WI38 (cell line): ENCODE measurements at regions not wholly inside any gene's neighbourhood (a gene's known extent, or its start where the extent isn't known, plus 50 kb on each side); places are given as distances from the start of the nearest gene placed in this dataset.
"Not testable (repeated sequence)": the region's sequence is repeated elsewhere in the genome, so short reads cannot be mapped to it uniquely, and the experiment has no call there.

Experiments used
- H3K4me3 ChIP-seq: 2 replicates; pipeline ENCODE4 v1.5.1; 2011; ENCODE audit warnings: low read depth, mild to moderate bottlenecking, control low read depth, low read length
- CTCF ChIP-seq: IDR thresholded peaks from 2 replicates; pipeline ENCODE4 v1.5.1; 2012; ENCODE audit warnings: low read depth, mild to moderate bottlenecking, control low read depth, low read length

GRCh38 chr9:65458992-65459391 is 174.0 kb upstream of the FOXD4L5 start:
- no peak for TF ChIP-seq CTCF

DNA sequence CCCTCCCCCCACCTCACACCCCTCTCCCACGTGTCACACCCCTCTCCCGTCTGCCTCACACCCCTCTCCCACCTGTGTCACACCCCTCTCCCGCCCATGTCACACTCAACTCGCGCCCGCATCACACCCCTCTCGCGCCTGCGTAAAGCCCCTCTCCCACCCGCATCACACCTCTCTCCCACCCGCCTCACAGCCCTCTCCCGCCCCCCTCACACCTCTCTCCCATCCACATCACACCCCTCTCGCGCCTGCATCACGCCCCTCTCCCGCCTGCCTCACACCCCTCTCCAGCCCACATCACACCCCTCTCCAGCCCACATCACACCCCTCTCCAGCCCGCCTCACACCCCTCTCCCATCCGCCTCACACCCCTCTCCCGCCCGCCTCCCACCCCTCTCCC is 173.5 kb upstream of the FOXD4L5 start:
- H3K4me3 ChIP-seq: no peak overlapping the region
- no peak for TF ChIP-seq CTCF

More at GRCh38 chr9:65458992-65459391, 174.0 kb upstream of the FOXD4L5 start:
- H3K4me3 ChIP-seq: no peak overlapping the region

- not testable (repeated sequence) for H3K4me3 ChIP-seq
Observed at GRCh38 chr9:65456991-65457390, 172.0 kb upstream of the FOXD4L5 start.

DNA sequence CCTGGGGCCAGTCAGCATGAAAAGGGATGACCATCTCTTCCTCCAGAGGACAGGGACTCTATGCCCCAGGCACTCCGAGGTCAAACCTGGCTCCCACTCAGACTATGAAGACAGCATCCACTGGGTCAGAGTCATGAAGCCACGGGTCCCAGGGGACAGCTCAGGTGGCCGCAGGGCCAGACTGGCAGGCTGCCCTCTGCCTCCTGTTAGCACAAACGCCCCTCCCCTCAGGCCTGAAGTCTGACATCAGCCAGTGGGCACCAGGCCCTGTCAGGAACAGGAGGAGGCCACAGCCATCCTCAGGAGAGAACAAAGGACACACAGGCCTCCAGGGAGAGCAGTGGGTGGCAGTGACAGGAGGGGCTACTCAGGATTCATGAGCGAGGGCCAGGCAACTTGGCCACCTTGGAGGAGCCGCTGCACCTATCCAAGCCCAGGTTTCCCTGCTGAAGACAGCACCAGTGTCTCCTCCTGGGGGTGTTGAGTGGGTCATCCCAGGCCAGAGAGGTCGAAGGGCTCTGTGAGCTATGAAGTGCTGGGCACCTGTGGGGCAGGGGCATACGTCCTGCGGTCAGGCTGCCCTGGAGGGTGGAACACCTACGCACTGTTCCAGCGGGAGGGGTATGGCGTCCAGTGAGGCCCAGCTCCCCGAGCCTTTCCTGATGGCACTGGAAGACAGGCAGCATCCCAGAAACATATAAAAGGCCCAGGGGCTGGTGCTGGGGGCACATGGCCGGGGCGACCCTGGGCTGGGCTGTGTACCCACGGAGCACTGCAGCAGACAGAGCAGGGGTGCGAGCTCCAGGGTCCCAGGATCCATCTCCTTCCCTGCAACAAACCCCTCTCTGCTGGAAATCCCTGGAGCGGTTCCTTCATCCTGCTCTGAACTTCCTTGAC is 171.0 kb upstream of the FOXD4L5 start:
- H3K4me3 ChIP-seq: not testable (repeated sequence)

DNA sequence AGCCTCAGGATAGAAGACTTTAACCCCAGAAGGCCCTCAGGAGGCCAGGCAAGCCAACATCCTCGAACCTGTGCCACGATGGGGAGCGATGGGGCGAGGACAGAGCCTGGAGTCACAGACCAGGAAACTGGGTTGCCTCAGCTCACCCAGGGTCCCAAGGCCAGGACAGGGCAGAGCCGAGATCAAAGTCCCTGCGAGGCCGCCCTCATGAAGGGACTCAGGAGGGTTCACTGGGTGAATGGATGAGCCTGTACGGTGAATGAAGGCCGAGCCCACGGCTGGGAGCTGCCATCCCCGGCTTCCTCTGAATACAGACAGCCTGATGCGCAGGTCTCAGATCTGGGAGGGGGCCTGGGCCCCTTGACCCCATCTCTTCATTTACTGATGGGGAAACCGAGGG is 170.1 kb upstream of the FOXD4L5 start:
- H3K4me3 ChIP-seq: not testable (repeated sequence)

DNA sequence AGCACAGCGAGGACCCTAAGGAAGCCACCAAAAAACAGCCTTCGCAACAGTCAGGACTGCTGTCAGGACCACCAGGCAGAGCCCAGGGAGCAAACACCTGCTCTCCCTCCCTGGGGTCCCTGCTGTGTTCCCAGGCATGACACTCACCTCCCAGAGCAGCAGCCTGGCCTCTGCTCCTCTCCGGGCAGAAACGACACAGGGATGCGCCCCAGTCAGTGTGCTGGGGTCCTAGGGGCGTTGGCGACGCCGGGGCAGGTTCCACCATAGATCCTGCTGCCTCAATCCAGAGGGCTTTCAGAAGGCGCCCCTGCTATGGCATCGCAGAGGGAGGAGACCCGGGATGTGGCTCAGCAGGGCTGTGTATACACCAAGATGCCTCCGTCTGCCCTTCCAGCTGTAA is 169.7 kb upstream of the FOXD4L5 start:
- not testable (repeated sequence) for H3K4me3 ChIP-seq

DNA sequence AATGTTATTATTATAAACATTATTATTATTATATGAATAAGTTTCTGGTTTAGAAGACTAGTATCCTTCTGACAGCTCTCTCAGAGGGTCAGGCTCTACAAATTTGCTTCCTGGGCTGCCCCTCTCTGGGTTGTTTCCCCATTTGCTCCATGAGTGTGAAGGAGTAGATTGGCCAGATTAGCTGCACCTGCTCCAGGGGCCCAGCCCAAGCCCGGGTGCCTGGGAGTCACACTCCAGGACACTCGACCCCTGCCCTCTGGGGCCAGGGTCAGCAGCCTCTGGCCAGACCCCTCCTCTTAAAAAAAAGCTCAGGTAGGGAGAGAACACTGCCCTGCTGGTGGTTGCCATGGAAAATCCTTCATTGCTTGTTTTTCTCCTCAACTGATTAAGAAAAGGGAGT is 169.0 kb upstream of the FOXD4L5 start:
- not testable (repeated sequence) for H3K4me3 ChIP-seq

GRCh38 chr9:65449886-65450610 is 165.0 kb upstream of the FOXD4L5 start:
- not testable (repeated sequence) for H3K4me3 ChIP-seq

DNA sequence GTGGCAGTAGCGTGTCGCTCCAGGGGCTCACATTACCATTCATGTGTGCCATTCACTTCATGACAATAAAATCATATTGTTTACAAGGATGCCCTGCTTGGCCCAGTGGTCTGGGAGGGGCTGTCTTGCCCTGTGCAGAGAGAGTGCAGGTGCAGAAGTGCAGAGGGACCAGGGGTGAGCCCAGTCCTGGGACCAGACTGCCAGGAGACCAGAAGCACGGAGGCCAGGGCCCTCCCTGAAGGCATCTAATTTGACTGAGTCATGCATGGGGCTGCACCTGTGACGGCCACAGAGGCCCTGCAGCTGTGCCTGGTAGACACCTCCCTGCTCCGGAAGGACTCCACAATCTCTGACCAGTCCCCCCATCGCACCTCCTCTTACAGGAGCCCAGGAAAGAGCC is 164.4 kb upstream of the FOXD4L5 start:
- H3K4me3 ChIP-seq: no peak overlapping the region
- TF ChIP-seq CTCF: no peak

GRCh38 chr9:65447146-65447545 is 162.1 kb upstream of the FOXD4L5 start:
- not testable (repeated sequence) for H3K4me3 ChIP-seq

- not testable (repeated sequence) for H3K4me3 ChIP-seq
Observed at GRCh38 chr9:65445991-65446390, 161.0 kb upstream of the FOXD4L5 start.

DNA sequence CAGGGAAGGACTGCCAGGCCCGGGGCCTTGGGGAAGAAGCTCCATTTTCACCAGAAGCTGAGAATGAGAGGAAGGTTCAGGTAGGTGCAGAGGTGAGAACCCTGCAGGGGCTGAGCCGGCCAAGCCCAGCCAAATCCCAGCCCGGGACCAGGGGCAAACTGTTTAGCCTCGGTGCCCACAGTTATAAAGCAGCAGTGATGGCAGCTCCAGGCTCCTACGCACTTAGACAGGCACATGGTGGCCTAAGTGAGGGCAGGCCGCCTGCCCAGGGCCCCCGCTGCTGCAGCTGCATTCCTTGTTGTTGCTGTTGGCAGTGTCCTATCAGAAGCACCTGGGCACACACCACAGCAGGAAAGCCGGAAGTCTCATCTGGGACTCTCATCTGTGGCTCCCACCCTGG is 159.9 kb upstream of the FOXD4L5 start:
- H3K4me3 ChIP-seq: no peak overlapping the region
- no peak for TF ChIP-seq CTCF

DNA sequence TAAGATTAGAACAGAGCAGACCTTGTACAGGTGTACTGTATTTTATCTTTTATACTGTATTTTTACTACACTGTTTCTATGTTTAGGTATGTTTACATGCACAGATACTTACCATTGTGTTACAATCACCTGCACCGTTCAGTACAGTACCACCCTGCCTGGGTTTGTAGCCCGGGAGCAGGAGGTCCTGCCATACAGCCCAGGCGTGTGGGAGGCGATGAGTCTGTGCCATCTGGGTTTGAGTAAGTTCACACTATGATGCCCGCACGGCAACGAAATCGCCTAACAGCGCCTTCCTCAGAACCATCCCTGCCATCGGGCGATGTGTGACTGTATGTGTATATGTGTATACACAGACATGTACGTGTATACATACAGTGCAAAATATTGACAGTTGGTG is 157.1 kb upstream of the FOXD4L5 start:
- not testable (repeated sequence) for H3K4me3 ChIP-seq

DNA sequence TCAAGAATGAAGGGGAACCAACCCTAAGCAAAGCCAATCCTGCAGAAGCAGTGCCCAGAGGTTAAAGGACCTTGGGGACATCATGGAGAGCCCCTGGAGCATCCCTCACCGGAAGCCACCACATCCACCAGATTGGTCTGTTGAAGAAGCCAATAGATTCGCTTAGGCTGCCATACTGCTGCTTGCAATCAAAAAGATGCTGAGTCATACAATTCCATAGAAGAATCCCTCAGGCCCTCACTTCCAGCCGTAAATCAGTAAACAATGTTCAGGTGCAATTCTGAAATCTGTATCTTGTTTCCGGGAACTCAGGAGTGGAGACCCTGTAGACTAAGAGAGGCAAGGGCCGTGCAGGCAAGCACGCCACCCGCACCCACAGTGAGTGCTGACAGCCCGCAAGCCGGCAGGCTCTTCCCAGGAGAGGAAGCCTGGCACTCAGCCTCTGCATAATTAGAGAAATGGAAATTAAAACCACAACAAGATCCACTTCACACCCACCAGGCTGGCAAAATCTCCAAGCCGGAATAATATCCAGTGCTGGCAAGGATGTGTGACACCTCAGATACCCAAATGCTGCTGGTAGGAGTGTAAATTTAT is 156.4 kb upstream of the FOXD4L5 start:
- H3K4me3 ChIP-seq: not testable (repeated sequence)
